ENCODE measurements at regions not wholly inside any gene's neighbourhood (a gene's known extent, or its start where the extent isn't known, plus 50 kb on each side); places are given as distances from the start of the nearest gene placed in this dataset.

GRCh38 chr20:48241482-48241881 lies 456.2 kb upstream of the SULF2 start:
- no peak overlapping the region for H3K27ac ChIP-seq (ENCODE audit: low read depth, low read length)

GRCh38 chr20:48238781-48239180 lies 453.5 kb upstream of the SULF2 start:
- Histone ChIP-seq H3K9ac (ENCODE audit: low read length) (no peak overlapping the region), H3K4me3 (ENCODE audit: low read depth, low read length) (no peak overlapping the region), H3K27me3 (ENCODE audit: control insufficient read depth, insufficient read depth, low read length) (no peaks in the 10 kb centered on the region), H3K4me1 (ENCODE audit: control insufficient read depth, insufficient read depth, low read length) (peaks cover 3% of the 10 kb centered on the region; the same call in 1 of the 2 replicates), H3K27ac (ENCODE audit: low read depth, low read length) (no peak overlapping the region), H3K36me3 (ENCODE audit: control insufficient read depth, insufficient read depth, low read length) (no peaks in the 10 kb centered on the region), H3K9me3 (ENCODE audit: control insufficient read depth, insufficient read depth, low read depth, low read length) (0 out of 2 replicates have a peak, but pooled peaks cover 2% of the 10 kb centered on the region)

More at GRCh38 chr20:48241482-48241881, 456.2 kb upstream of the SULF2 start:
- peaks cover 3% of the 10 kb centered on the region; the same call in 1 of the 2 replicates for H3K4me1 ChIP-seq (ENCODE audit: control insufficient read depth, insufficient read depth, low read length)
- no peak overlapping the region for H3K9ac ChIP-seq (ENCODE audit: low read length)
- no peaks in the 10 kb centered on the region for H3K27me3 ChIP-seq (ENCODE audit: control insufficient read depth, insufficient read depth, low read length)
- no peak overlapping the region for H3K4me3 ChIP-seq (ENCODE audit: low read depth, low read length)
- H3K9me3 ChIP-seq (ENCODE audit: control insufficient read depth, insufficient read depth, low read depth, low read length), result 0 out of 2 replicates have a peak, but pooled peaks cover 2% of the 10 kb centered on the region
- no peaks in the 10 kb centered on the region for H3K36me3 ChIP-seq (ENCODE audit: control insufficient read depth, insufficient read depth, low read length)

DNA sequence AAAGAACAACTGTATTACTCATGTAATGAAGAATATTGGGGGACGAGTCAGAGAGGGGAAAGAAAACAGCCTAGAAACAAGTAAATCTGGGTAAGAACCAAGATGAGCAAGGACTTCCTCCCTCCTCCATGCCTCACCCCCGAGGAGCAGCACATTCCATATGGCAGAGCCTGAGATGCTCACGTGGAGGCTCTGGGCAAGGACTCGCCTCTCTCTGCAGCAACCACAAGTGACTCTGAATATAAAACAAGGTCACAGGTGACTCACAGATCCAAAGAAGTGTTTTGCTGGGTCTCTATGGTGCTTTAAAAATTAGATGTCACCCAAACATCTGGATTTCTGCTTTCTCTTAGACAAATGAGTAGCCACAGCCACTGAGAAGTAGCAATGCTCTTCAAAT lies 453.0 kb upstream of the SULF2 start:
- Histone ChIP-seq H3K4me3 (ENCODE audit: low read depth, low read length) (no peak overlapping the region), H3K36me3 (ENCODE audit: control insufficient read depth, insufficient read depth, low read length) (no peaks in the 10 kb centered on the region), H3K27ac (ENCODE audit: low read depth, low read length) (no peak overlapping the region), H3K9ac (ENCODE audit: low read length) (no peak overlapping the region), H3K9me3 (ENCODE audit: control insufficient read depth, insufficient read depth, low read depth, low read length) (0 out of 2 replicates have a peak, but pooled peaks cover 2% of the 10 kb centered on the region), H3K27me3 (ENCODE audit: control insufficient read depth, insufficient read depth, low read length) (no peaks in the 10 kb centered on the region), H3K4me1 (ENCODE audit: control insufficient read depth, insufficient read depth, low read length) (peaks cover 3% of the 10 kb centered on the region; the same call in 1 of the 2 replicates)

DNA sequence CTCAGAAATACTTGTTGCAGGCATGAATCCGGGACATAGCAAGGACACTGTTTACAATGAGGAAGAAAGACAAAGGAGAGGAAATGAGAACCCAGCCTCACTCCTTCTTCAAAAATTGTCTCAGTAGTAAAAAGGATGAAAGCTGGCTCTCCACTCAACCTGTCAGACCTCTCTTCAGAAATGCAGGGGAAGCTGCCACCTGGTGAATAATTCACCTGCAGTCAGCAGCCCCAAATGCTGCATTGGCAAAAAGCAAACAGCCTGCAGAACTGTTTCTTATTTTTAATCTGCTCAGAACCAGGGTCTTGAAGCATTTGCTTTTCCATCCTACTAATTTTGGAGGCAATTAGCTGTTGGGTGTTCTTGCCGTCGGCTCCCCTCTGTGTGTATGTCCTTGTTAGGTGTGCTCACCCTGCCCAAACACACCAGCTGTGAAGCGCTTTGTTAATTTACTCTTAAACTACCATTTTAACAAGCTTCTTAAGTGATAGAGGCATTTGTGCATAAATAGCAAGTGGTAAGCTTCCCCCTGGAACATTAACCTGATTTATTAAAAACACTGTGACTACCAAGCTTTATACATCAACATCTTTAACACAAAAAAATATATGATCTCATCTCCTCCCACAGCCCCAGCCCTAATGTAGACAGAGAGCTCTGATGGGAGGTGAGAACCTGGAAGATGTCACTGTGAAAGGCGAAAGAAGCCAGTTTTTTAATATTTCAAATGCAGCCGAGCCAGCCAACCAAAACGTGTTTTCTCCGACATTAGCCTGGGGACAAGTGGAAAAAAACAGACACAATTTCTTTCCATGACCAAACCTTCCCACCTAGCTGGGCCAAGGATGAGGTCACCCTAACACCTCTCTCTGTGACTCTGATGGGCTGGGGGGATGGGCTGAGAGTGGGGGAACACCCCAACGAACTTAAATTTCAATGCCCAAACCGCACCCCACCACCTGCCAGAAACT lies 451.0 kb upstream of the SULF2 start:
- no peaks in the 10 kb centered on the region for H3K27me3 ChIP-seq (ENCODE audit: control insufficient read depth, insufficient read depth, low read length)
- no peak overlapping the region for H3K4me3 ChIP-seq (ENCODE audit: low read depth, low read length)
- no peaks in the 10 kb centered on the region for H3K36me3 ChIP-seq (ENCODE audit: control insufficient read depth, insufficient read depth, low read length)
- peaks cover 3% of the 10 kb centered on the region; the same call in 1 of the 2 replicates for H3K4me1 ChIP-seq (ENCODE audit: control insufficient read depth, insufficient read depth, low read length)
- H3K9ac ChIP-seq (ENCODE audit: low read length), result no peak overlapping the region
- no peak overlapping the region for H3K27ac ChIP-seq (ENCODE audit: low read depth, low read length)
- H3K9me3 ChIP-seq (ENCODE audit: control insufficient read depth, insufficient read depth, low read depth, low read length), result peaks cover 8% of the 10 kb centered on the region

DNA sequence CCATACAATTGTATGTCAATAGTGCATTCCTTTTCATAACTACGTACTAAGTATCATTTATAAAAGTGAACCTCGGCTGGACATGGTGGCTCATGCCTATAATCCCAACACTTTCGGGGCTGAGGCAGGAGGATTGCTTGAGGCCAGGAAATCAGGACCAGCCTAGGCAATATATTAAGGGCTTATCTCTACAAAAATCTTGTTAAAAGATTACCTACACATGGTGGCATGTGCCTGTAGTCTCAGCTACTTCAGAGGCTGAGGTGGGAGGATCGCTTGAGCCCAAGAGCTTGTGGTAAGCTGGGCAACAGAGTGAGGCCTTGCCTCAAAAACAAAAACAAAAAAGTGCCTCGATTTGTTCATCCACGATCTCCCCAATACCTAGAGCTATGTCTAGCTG lies 449.7 kb upstream of the SULF2 start:
- H3K9ac ChIP-seq (ENCODE audit: low read length), result no peak overlapping the region
- no peak overlapping the region for H3K27ac ChIP-seq (ENCODE audit: low read depth, low read length)
- peaks cover 3% of the 10 kb centered on the region for H3K4me1 ChIP-seq (ENCODE audit: control insufficient read depth, insufficient read depth, low read length)
- H3K27me3 ChIP-seq (ENCODE audit: control insufficient read depth, insufficient read depth, low read length), result no peaks in the 10 kb centered on the region
- H3K36me3 ChIP-seq (ENCODE audit: control insufficient read depth, insufficient read depth, low read length), result no peaks in the 10 kb centered on the region
- H3K9me3 ChIP-seq (ENCODE audit: control insufficient read depth, insufficient read depth, low read depth, low read length), result peaks cover 7% of the 10 kb centered on the region
- H3K4me3 ChIP-seq (ENCODE audit: low read depth, low read length), result no peak overlapping the region

DNA sequence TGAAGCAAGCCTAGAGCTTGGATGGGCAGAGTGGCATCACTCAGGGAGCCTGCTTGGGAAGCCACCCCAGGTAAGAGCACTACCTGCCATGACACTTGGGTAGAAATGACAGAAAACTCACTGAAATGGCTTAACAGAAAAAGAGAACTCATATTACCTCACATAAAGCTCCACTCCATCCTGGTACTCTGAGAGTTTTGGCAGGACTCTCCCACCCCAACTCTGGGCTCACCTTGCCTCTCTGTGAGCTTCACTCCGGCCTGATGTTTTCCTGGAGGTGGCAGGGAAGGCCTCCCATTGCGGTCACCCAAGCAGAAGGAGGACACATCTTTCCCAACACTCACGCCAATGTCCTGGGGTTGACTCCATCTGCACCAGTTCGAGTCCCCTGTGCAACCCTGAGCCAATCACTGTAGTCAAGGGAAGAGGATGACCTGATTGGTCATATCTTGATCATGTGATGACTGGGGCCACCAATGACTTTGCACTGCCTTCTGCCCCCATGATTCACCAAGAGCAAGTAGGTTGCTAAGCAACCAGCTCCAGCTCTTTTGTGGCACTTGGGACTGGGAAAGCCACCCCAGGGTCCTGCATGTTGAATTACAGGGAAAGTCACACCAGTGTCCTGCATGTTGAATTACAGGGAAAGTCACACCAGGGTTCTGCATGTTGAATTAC lies 446.1 kb upstream of the SULF2 start:
- Histone ChIP-seq H3K36me3 (ENCODE audit: control insufficient read depth, insufficient read depth, low read length) (no peaks in the 10 kb centered on the region), H3K27me3 (ENCODE audit: control insufficient read depth, insufficient read depth, low read length) (no peaks in the 10 kb centered on the region), H3K27ac (ENCODE audit: low read depth, low read length) (no peak overlapping the region), H3K9me3 (ENCODE audit: control insufficient read depth, insufficient read depth, low read depth, low read length) (peaks cover 7% of the 10 kb centered on the region), H3K4me3 (ENCODE audit: low read depth, low read length) (no peak overlapping the region), H3K4me1 (ENCODE audit: control insufficient read depth, insufficient read depth, low read length) (no peaks in the 10 kb centered on the region; the same call in none of the 2 replicates), H3K9ac (ENCODE audit: low read length) (no peak overlapping the region)

- H3K36me3 ChIP-seq (ENCODE audit: control insufficient read depth, insufficient read depth, low read length), result no peaks in the 10 kb centered on the region
- H3K9ac ChIP-seq (ENCODE audit: low read length), result no peak overlapping the region
- no peak overlapping the region for H3K27ac ChIP-seq (ENCODE audit: low read depth, low read length)
- no peak overlapping the region for H3K4me3 ChIP-seq (ENCODE audit: low read depth, low read length)
- H3K4me1 ChIP-seq (ENCODE audit: control insufficient read depth, insufficient read depth, low read length), result no peaks in the 10 kb centered on the region; the same call in 1 of the 2 replicates
- peaks cover 7% of the 10 kb centered on the region for H3K9me3 ChIP-seq (ENCODE audit: control insufficient read depth, insufficient read depth, low read depth, low read length)
- no peaks in the 10 kb centered on the region for H3K27me3 ChIP-seq (ENCODE audit: control insufficient read depth, insufficient read depth, low read length)
These were observed 444.9 kb upstream of the SULF2 start for GRCh38 chr20:48230216-48230615.

- Histone ChIP-seq H3K9me3 (ENCODE audit: control insufficient read depth, insufficient read depth, low read depth, low read length) (peaks cover 12% of the 10 kb centered on the region), H3K9ac (ENCODE audit: low read length) (no peak overlapping the region), H3K27me3 (ENCODE audit: control insufficient read depth, insufficient read depth, low read length) (no peaks in the 10 kb centered on the region), H3K4me1 (ENCODE audit: control insufficient read depth, insufficient read depth, low read length) (no peaks in the 10 kb centered on the region; the same call in 1 of the 2 replicates), H3K36me3 (ENCODE audit: control insufficient read depth, insufficient read depth, low read length) (no peaks in the 10 kb centered on the region), H3K4me3 (ENCODE audit: low read depth, low read length) (no peak overlapping the region), H3K27ac (ENCODE audit: low read depth, low read length) (no peak overlapping the region)
These were observed 442.1 kb upstream of the SULF2 start for GRCh38 chr20:48227381-48227780.

DNA sequence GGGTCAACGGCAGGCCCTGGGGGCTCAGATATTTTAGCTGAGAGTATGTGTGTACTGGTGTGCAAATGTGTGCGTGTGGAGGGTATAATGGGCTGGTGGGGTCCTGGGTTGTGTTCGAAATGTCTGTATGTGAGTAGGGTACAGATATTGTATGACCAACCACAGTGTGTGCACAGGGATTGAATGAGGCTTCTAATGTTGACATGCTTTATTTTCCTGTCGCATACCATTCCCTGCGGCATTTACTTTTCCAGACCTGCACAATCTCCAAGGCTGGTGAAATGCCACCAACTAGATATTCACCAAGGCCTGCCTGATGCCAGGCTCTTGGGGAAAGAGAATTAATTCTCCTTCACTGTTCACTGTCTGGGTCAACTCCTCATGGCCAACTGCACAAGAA lies 441.4 kb upstream of the SULF2 start:
- no peak overlapping the region for H3K4me3 ChIP-seq (ENCODE audit: low read depth, low read length)
- no peak overlapping the region for H3K9ac ChIP-seq (ENCODE audit: low read length)
- H3K27me3 ChIP-seq (ENCODE audit: control insufficient read depth, insufficient read depth, low read length), result no peaks in the 10 kb centered on the region
- no peak overlapping the region for H3K27ac ChIP-seq (ENCODE audit: low read depth, low read length)
- H3K9me3 ChIP-seq (ENCODE audit: control insufficient read depth, insufficient read depth, low read depth, low read length), result peaks cover 8% of the 10 kb centered on the region
- no peaks in the 10 kb centered on the region for H3K36me3 ChIP-seq (ENCODE audit: control insufficient read depth, insufficient read depth, low read length)
- no peaks in the 10 kb centered on the region; the same call in 1 of the 2 replicates for H3K4me1 ChIP-seq (ENCODE audit: control insufficient read depth, insufficient read depth, low read length)

GRCh38 chr20:48224533-48225050 lies 439.3 kb upstream of the SULF2 start:
- Histone ChIP-seq H3K9ac (ENCODE audit: low read length) (no peak overlapping the region), H3K9me3 (ENCODE audit: control insufficient read depth, insufficient read depth, low read depth, low read length) (0 out of 2 replicates have a peak, but pooled peaks cover 4% of the 10 kb centered on the region), H3K4me3 (ENCODE audit: low read depth, low read length) (no peak overlapping the region)

More at GRCh38 chr20:48224533-48225050, 439.3 kb upstream of the SULF2 start:
- Histone ChIP-seq H3K36me3 (ENCODE audit: control insufficient read depth, insufficient read depth, low read length) (no peaks in the 10 kb centered on the region), H3K27ac (ENCODE audit: low read depth, low read length) (no peak overlapping the region), H3K27me3 (ENCODE audit: control insufficient read depth, insufficient read depth, low read length) (no peaks in the 10 kb centered on the region), H3K4me1 (ENCODE audit: control insufficient read depth, insufficient read depth, low read length) (no peaks in the 10 kb centered on the region; the same call in 1 of the 2 replicates)
